ENCODE measurements at regions not wholly inside any gene's neighbourhood (a gene's known extent, or its start where the extent isn't known, plus 50 kb on each side); places are given as distances from the start of the nearest gene placed in this dataset.

DNA sequence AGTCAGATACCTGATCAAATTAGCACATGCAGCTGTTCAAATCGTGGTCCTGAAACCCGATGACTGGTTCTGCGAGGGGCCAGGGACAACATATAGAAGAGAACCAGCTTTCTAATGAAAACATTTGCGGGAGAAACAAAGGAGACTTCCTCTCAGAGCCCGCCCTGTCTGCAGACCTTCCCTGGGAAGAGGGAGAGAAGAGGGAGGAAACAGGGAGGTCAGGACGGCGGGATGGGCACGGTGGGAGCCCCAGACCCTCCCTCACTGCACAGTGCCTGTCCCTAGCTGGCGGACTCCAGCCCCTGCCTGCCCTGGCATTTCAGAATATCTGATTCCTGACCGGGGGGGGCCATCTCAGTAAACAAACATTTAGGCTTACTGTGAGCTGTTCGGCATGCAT is 317.3 kb downstream of the FOXL1 start:
- TF ChIP-seq, protein P1, sequence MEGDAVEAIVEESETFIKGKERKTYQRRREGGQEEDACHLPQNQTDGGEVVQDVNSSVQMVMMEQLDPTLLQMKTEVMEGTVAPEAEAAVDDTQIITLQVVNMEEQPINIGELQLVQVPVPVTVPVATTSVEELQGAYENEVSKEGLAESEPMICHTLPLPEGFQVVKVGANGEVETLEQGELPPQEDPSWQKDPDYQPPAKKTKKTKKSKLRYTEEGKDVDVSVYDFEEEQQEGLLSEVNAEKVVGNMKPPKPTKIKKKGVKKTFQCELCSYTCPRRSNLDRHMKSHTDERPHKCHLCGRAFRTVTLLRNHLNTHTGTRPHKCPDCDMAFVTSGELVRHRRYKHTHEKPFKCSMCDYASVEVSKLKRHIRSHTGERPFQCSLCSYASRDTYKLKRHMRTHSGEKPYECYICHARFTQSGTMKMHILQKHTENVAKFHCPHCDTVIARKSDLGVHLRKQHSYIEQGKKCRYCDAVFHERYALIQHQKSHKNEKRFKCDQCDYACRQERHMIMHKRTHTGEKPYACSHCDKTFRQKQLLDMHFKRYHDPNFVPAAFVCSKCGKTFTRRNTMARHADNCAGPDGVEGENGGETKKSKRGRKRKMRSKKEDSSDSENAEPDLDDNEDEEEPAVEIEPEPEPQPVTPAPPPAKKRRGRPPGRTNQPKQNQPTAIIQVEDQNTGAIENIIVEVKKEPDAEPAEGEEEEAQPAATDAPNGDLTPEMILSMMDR (IDR thresholded peaks at IDR 0.05): no peak
- no peak for TF ChIP-seq POLR2A (IDR thresholded peaks at IDR 0.05)
- TF ChIP-seq POLR2AphosphoS5 (IDR thresholded peaks at IDR 0.05; ENCODE audit: insufficient read depth in 1 of 2, low read depth in 1 of 2): no peak

Measured in vagina (tissue), 2 donors.